GM21786 (cell line): ENCODE measurements at regions not wholly inside any gene's neighbourhood (a gene's known extent, or its start where the extent isn't known, plus 50 kb on each side); places are given as distances from the start of the nearest gene placed in this dataset.

Experiments used
- ATAC-seq: cut with Tn5 transposase; IDR thresholded peaks from one replicate; pipeline ENCODE4 v1.9.1; 2021; ENCODE audit not compliant: unreplicated experiment

GRCh38 chr2:95539290-95539689 is 52.5 kb upstream of the TRIM43 start:
- ATAC-seq, result no peak

GRCh38 chr2:95539836-95540235 is 52.0 kb upstream of the TRIM43 start:
- ATAC-seq, result peak; percentile 80
